ENCODE measurements at regions not wholly inside any gene's neighbourhood (a gene's known extent, or its start where the extent isn't known, plus 50 kb on each side); places are given as distances from the start of the nearest gene placed in this dataset.

DNA sequence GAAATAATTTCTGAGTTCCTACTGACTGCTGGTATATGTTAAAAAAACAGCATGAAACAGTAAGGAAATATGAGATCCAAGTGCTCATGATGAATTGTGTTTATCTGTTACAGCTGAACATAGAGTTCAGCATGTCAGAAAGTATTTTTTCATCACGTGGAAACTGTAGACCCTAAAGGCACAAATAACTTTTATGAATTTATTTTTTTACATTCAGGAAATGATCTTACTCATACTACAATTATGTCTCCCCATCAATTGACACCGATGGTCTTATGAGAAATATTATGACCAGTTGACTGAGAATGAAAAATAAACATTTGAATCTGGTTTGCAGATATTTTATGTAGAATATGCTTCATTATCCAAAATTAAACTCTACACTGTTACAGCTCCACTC lies 283.1 kb upstream of the SPANXN4 start:
- no peak overlapping the region for H3K4me3 ChIP-seq (ENCODE audit: low read depth, low read length)
- TF ChIP-seq, protein P1, sequence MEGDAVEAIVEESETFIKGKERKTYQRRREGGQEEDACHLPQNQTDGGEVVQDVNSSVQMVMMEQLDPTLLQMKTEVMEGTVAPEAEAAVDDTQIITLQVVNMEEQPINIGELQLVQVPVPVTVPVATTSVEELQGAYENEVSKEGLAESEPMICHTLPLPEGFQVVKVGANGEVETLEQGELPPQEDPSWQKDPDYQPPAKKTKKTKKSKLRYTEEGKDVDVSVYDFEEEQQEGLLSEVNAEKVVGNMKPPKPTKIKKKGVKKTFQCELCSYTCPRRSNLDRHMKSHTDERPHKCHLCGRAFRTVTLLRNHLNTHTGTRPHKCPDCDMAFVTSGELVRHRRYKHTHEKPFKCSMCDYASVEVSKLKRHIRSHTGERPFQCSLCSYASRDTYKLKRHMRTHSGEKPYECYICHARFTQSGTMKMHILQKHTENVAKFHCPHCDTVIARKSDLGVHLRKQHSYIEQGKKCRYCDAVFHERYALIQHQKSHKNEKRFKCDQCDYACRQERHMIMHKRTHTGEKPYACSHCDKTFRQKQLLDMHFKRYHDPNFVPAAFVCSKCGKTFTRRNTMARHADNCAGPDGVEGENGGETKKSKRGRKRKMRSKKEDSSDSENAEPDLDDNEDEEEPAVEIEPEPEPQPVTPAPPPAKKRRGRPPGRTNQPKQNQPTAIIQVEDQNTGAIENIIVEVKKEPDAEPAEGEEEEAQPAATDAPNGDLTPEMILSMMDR (IDR thresholded peaks at IDR 0.05; ENCODE audit: low read depth, low read length), result no peak
- no peak for DNase-seq (ENCODE audit: low read depth, low spot score)
- in situ Hi-C loops (cut with HindIII; ENCODE audit: low sequenced_read_pairs), result no loop called here

GRCh38 chrX:142733327-142733726 lies 292.4 kb upstream of the SPANXN4 start:
- TF ChIP-seq, protein P1 (IDR thresholded peaks at IDR 0.05; ENCODE audit: low read depth, low read length), result no peak
- in situ Hi-C loops (cut with HindIII; ENCODE audit: low sequenced_read_pairs), result no loop called here
- DNase-seq (ENCODE audit: low read depth, low spot score), result no peak
- H3K4me3 ChIP-seq (ENCODE audit: low read depth, low read length), result no peak overlapping the region

DNA sequence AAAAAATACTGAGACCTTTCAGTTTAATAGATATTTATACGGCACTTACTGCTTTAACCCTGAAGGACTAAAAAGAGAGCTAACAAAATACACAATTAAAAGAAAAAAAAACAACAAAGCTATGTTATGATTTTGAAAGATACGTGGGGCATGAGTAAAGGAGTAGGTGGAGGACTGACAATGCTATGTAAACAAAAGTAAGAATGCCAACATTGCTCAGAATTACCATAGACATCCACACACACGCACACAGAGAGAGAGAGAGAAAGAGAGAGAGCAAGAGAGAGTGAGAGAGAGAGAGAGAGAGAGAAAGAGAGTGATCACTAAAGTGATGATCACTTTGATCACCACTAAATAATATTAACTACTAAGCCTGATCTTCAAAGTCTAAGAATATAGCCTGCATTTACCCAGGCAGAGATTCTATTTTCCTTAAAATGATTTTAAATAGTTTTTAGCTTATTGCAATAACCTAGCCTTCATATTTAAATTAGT lies 313.9 kb upstream of the SPANXN4 start:
- in situ Hi-C loops (cut with HindIII; ENCODE audit: low sequenced_read_pairs), result no loop called here
- H3K4me3 ChIP-seq (ENCODE audit: low read depth, low read length), result no peak overlapping the region
- no peak for DNase-seq (ENCODE audit: low read depth, low spot score)
- TF ChIP-seq, protein P1 (IDR thresholded peaks at IDR 0.05; ENCODE audit: low read depth, low read length), result no peak

DNA sequence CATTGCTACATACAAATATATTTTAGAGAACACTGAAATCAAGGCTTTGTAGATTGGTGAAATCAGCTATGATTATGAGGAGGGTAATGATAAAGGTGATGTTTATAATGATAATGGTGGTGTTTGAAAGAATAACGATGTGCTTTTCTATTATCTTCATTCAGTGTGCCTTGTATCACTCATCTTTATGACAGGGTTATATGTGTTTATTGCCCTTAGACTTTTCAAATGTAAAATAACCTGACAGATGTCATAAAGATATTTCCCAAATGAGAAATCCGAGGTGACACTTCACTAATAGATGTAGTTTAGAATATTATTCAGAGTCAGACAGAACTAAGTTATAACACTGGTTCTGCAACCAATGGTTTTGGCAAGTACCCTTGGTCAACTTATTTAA lies 323.0 kb upstream of the SPANXN4 start:
- in situ Hi-C loops (cut with HindIII; ENCODE audit: low sequenced_read_pairs), result no loop called here
- no peak overlapping the region for H3K4me3 ChIP-seq (ENCODE audit: low read depth, low read length)
- no peak for DNase-seq (ENCODE audit: low read depth, low spot score)
- TF ChIP-seq, protein P1 (IDR thresholded peaks at IDR 0.05; ENCODE audit: low read depth, low read length), result no peak

- in situ Hi-C loops (cut with HindIII; ENCODE audit: low sequenced_read_pairs), result no loop called here
- TF ChIP-seq, protein P1 (IDR thresholded peaks at IDR 0.05; ENCODE audit: low read depth, low read length), result no peak
- no peak for DNase-seq (ENCODE audit: low read depth, low spot score)
- H3K4me3 ChIP-seq (ENCODE audit: low read depth, low read length), result no peak overlapping the region
These were observed 337.5 kb upstream of the SPANXN4 start for GRCh38 chrX:142688256-142688655.

GRCh38 chrX:142686653-142687283 lies 339.0 kb upstream of the SPANXN4 start:
- in situ Hi-C loops (cut with HindIII; ENCODE audit: low sequenced_read_pairs), result no loop called here

More at GRCh38 chrX:142686653-142687283, 339.0 kb upstream of the SPANXN4 start:
- no peak overlapping the region for H3K4me3 ChIP-seq (ENCODE audit: low read depth, low read length)
- DNase-seq (ENCODE audit: low read depth, low spot score), result no peak
- TF ChIP-seq, protein P1 (IDR thresholded peaks at IDR 0.05; ENCODE audit: low read depth, low read length), result no peak
